Thyroid gland (tissue), 4 donors: ENCODE measurements at regions not wholly inside any gene's neighbourhood (a gene's known extent, or its start where the extent isn't known, plus 50 kb on each side); places are given as distances from the start of the nearest gene placed in this dataset.

Experiments used
- DNase-seq, 2 donors: peaks; one replicate each; pipeline ENCODE4 v3.0.0-alpha.2; 2019
- H3K27ac ChIP-seq, 3 donors: fragments of 200-600 bp; sonication (generic); 1 replicate in 2 of 3; 2 replicates in 1 of 3; pipeline ENCODE4 v1.5.1; 2016 to 2019; ENCODE audit warnings: mild to moderate bottlenecking in 1 of 3, moderate library complexity in 1 of 3
- H3K27me3 ChIP-seq: fragments of 200-600 bp; sonication (generic); one replicate; pipeline ENCODE4 v1.5.1; 2019
- H3K36me3 ChIP-seq, 2 donors: fragments of 200-600 bp; sonication (generic); one replicate each; pipeline ENCODE4 v1.5.1; 2016 to 2019
- H3K4me1 ChIP-seq, 2 donors: fragments of 200-600 bp; sonication (generic); one replicate each; pipeline ENCODE4 v1.5.1; 2017 to 2019
- H3K4me3 ChIP-seq, 3 donors: fragments of 200-600 bp; sonication (generic); replicated peaks in 1 of 3; 1 replicate in 2 of 3; 2 replicates in 1 of 3; pipeline ENCODE4 v1.5.1; 2016; ENCODE audit warnings: mild to moderate bottlenecking in 1 of 3
- H3K9me3 ChIP-seq: fragments of 200-600 bp; sonication (generic); one replicate; pipeline ENCODE4 v1.5.1; 2017
- CTCF ChIP-seq, 6 experiments: fragments of 200-600 bp in 3 of 6; fragments of 450-650 bp in 3 of 6; sonication (generic) in 3 of 6; IDR thresholded peaks; one replicate each; pipeline ENCODE4 v1.5.1; 2016 to 2019; ENCODE audit warnings: antibody characterized with exemption in 6 of 6, mild to moderate bottlenecking in 2 of 6, inconsistent platforms in 1 of 6, moderate library complexity in 1 of 6
- POLR2A ChIP-seq, 2 donors: fragments of 450-650 bp; IDR thresholded peaks; one replicate each; pipeline ENCODE4 v1.6.1; 2017; ENCODE audit warnings: antibody characterized with exemption in 2 of 2, mild to moderate bottlenecking in 2 of 2, moderate library complexity in 1 of 2
- WGBS, 2 donors: methylation state at CpG; one replicate each; pipeline ENCODE4 v1.1.5; 2017; 5-methylcytosine and 5-hydroxymethylcytosine counted together
- intact Hi-C: fragments of 100-400 bp; cut with DNase I; formaldehyde crosslinking; loops from one replicate; pipeline ENCODE4 v1.15.1; 2023

- Histone ChIP-seq H3K4me1 (no peaks in the 10 kb centered on the region), H3K36me3 (no peaks in the 10 kb centered on the region), H3K27ac (no peak overlapping the region), H3K4me3 (no peak overlapping the region), H3K27me3 (no peaks in the 10 kb centered on the region), H3K9me3 (no peaks in the 10 kb centered on the region)
- intact Hi-C loops = no loop called here
- DNase-seq = no peak
- WGBS, 2 donors = 78 to 86% methylated on average over 8 of the region's 8 CpGs
- no peak for TF ChIP-seq CTCF (IDR thresholded peaks at IDR 0.05)
- no peak for TF ChIP-seq POLR2A (IDR thresholded peaks at IDR 0.05)
Observed at GRCh38 chr1:4951601-4952000, 297.2 kb downstream of the AJAP1 start.

- WGBS, 2 donors = 84 to 90% methylated on average over 5 of the region's 5 CpGs
- no peaks in the 10 kb centered on the region for H3K27me3 ChIP-seq
Observed at GRCh38 chr1:4946343-4946742, 291.9 kb downstream of the AJAP1 start.

GRCh38 chr1:4944911-4945310 lies 290.5 kb downstream of the AJAP1 start:
- Histone ChIP-seq H3K36me3 (no peaks in the 10 kb centered on the region), H3K27me3 (no peaks in the 10 kb centered on the region), H3K27ac (no peak overlapping the region), H3K4me3 (no peak overlapping the region), H3K4me1 (no peaks in the 10 kb centered on the region), H3K9me3 (no peaks in the 10 kb centered on the region)
- DNase-seq = no peak
- intact Hi-C loops = no loop called here
- no peak for TF ChIP-seq CTCF (IDR thresholded peaks at IDR 0.05)
- no peak for TF ChIP-seq POLR2A (IDR thresholded peaks at IDR 0.05)
- 84 to 96% methylated on average over 7 to 9 of the region's 9 CpGs for WGBS, 2 donors

More at GRCh38 chr1:4946343-4946742, 291.9 kb downstream of the AJAP1 start:
- Histone ChIP-seq H3K9me3 (no peaks in the 10 kb centered on the region), H3K4me1 (no peaks in the 10 kb centered on the region), H3K36me3 (no peaks in the 10 kb centered on the region), H3K4me3 (no peak overlapping the region), H3K27ac (no peak overlapping the region)
- intact Hi-C loops = no loop called here
- TF ChIP-seq POLR2A (IDR thresholded peaks at IDR 0.05) (no peak), CTCF (IDR thresholded peaks at IDR 0.05) (no peak)
- no peak for DNase-seq

GRCh38 chr1:4944072-4944471 lies 289.7 kb downstream of the AJAP1 start:
- TF ChIP-seq POLR2A (IDR thresholded peaks at IDR 0.05) (no peak), CTCF (IDR thresholded peaks at IDR 0.05) (no peak)
- DNase-seq = no peak
- WGBS, 2 donors = 79 to 83% methylated on average over 5 of the region's 5 CpGs
- intact Hi-C loops = no loop called here
- H3K4me3 ChIP-seq = no peak overlapping the region
- no peak overlapping the region for H3K27ac ChIP-seq
- H3K36me3 ChIP-seq = no peaks in the 10 kb centered on the region
- H3K9me3 ChIP-seq = no peaks in the 10 kb centered on the region
- H3K27me3 ChIP-seq = no peaks in the 10 kb centered on the region
- no peaks in the 10 kb centered on the region for H3K4me1 ChIP-seq

GRCh38 chr1:4939266-4939665 lies 284.9 kb downstream of the AJAP1 start:
- WGBS, 2 donors = 79 to 83% methylated on average over 6 of the region's 6 CpGs
- DNase-seq = no peak
- no peaks in the 10 kb centered on the region for H3K27me3 ChIP-seq
- TF ChIP-seq CTCF (IDR thresholded peaks at IDR 0.05) (no peak), POLR2A (IDR thresholded peaks at IDR 0.05) (no peak)
- no peak overlapping the region for H3K4me3 ChIP-seq
- no peak overlapping the region for H3K27ac ChIP-seq
- intact Hi-C loops = no loop called here
- no peaks in the 10 kb centered on the region for H3K9me3 ChIP-seq
- no peaks in the 10 kb centered on the region for H3K36me3 ChIP-seq
- no peaks in the 10 kb centered on the region for H3K4me1 ChIP-seq
